WTC11 (cell line): ENCODE measurements at regions not wholly inside any gene's neighbourhood (a gene's known extent, or its start where the extent isn't known, plus 50 kb on each side); places are given as distances from the start of the nearest gene placed in this dataset.

Experiments used
- ATAC-seq: fragments of 200-7000 bp; cut with Tn5 transposase; 2 replicates; pipeline ENCODE4 v1.10.0; 2021; ENCODE audit warnings: mild to moderate bottlenecking, moderate library complexity
- CTCF ChIA-PET: fragments of 300-600 bp; sonication (Branson Sonifier 250); formaldehyde crosslinking; loops from one replicate; lab custom pipeline; 2021; ENCODE audit warnings: antibody characterized with exemption; lab: Charles Lee
- POLR2A ChIA-PET: fragments of 350-600 bp; sonication (Branson Sonifier 250); formaldehyde crosslinking; loops from one replicate; lab custom pipeline; 2021; ENCODE audit warnings: antibody characterized with exemption; lab: Charles Lee
- DNase-seq: peaks from one replicate; pipeline ENCODE4 v3.0.0; 2021; ENCODE audit warnings: low spot score
- H3K27ac Mint-ChIP-seq: 2 replicates; pipeline ENCODE4 v1.8.0; 2021; ENCODE audit warnings: mixed read lengths
- H3K27me3 Mint-ChIP-seq: 2 replicates; pipeline ENCODE4 v1.8.0; 2021; ENCODE audit warnings: low read depth, mild to moderate bottlenecking, moderate library complexity, mixed read lengths
- H3K36me3 Mint-ChIP-seq: 2 replicates; pipeline ENCODE4 v1.8.0; 2021; ENCODE audit warnings: mixed read lengths
- H3K4me1 Mint-ChIP-seq: 2 replicates; pipeline ENCODE4 v1.8.0; 2022; ENCODE audit warnings: mixed read lengths
- H3K4me3 Mint-ChIP-seq: 2 replicates; pipeline ENCODE4 v1.8.0; 2021; ENCODE audit warnings: mild to moderate bottlenecking, moderate library complexity, mixed read lengths
- H3K9me3 Mint-ChIP-seq: 2 replicates; pipeline ENCODE4 v1.8.0; 2021; ENCODE audit warnings: mixed read lengths
- ATF6 ChIP-seq: sonication (generic); formaldehyde crosslinking; IDR thresholded peaks from 2 replicates; pipeline ENCODE4 v1.8.1; 2023; ENCODE audit warnings: mild to moderate bottlenecking, missing genetic modification reagents
- CTCF ChIP-seq: fragments of 200-600 bp; IDR thresholded peaks from 2 replicates; pipeline ENCODE4 v1.8.0; 2022; ENCODE audit warnings: antibody characterized with exemption
- ERG ChIP-seq: fragments of 250-450 bp; sonication (Bioruptor Pico); IDR thresholded peaks from 2 replicates; pipeline ENCODE4 v1.8.0; 2021; ENCODE audit warnings: mild to moderate bottlenecking
- FOXK1 ChIP-seq: sonication (generic); formaldehyde crosslinking; IDR thresholded peaks from 2 replicates; pipeline ENCODE4 v1.8.0; 2022; ENCODE audit warnings: mild to moderate bottlenecking, moderate library complexity, missing genetic modification reagents
- GRHL2 ChIP-seq: fragments of 250-450 bp; sonication (Bioruptor Pico); IDR thresholded peaks from 2 replicates; pipeline ENCODE4 v1.8.0; 2022; ENCODE audit warnings: mild to moderate bottlenecking, moderate library complexity; ENCODE audit not compliant: insufficient replicate concordance, severe bottlenecking
- HMGA2 ChIP-seq: fragments of 250-450 bp; sonication (Bioruptor Pico); IDR thresholded peaks from 2 replicates; pipeline ENCODE4 v1.4.0; 2021; ENCODE audit warnings: mild to moderate bottlenecking, moderate library complexity
- IRF1 ChIP-seq: sonication (generic); formaldehyde crosslinking; IDR thresholded peaks from 2 replicates; pipeline ENCODE4 v1.8.0; 2023; ENCODE audit warnings: missing genetic modification reagents
- JAZF1 ChIP-seq: fragments of 250-450 bp; sonication (Bioruptor Pico); IDR thresholded peaks from 2 replicates; pipeline ENCODE4 v1.9.0; 2021; ENCODE audit warnings: moderate library complexity, mild to moderate bottlenecking, inconsistent platforms
- NFE2L1 ChIP-seq: sonication (generic); formaldehyde crosslinking; IDR thresholded peaks from 2 replicates; pipeline ENCODE4 v1.8.1; 2023; ENCODE audit warnings: missing genetic modification reagents
- NFYB ChIP-seq: sonication (generic); formaldehyde crosslinking; conservative IDR thresholded peaks from 2 replicates; pipeline ENCODE4 v1.8.0; 2022; ENCODE audit warnings: low read depth, missing genetic modification reagents
- OVOL2 ChIP-seq: fragments of 250-450 bp; sonication (Bioruptor Pico); IDR thresholded peaks from 2 replicates; pipeline ENCODE4 v1.9.0; 2021; ENCODE audit warnings: mild to moderate bottlenecking, borderline replicate concordance
- SOX15 ChIP-seq: fragments of 250-450 bp; sonication (Bioruptor Pico); IDR thresholded peaks from 2 replicates; pipeline ENCODE4 v1.9.0; 2021; ENCODE audit warnings: mild to moderate bottlenecking
- TEAD1 ChIP-seq: sonication (generic); formaldehyde crosslinking; IDR thresholded peaks from 2 replicates; pipeline ENCODE4 v1.8.0; 2022; ENCODE audit warnings: mild to moderate bottlenecking, missing genetic modification reagents
- TP53 ChIP-seq: sonication (generic); formaldehyde crosslinking; IDR thresholded peaks from 2 replicates; pipeline ENCODE4 v1.8.1; 2023; ENCODE audit warnings: mild to moderate bottlenecking, missing genetic modification reagents
- ZNF121 ChIP-seq: sonication (generic); formaldehyde crosslinking; IDR thresholded peaks from 2 replicates; pipeline ENCODE4 v1.8.0; 2023; ENCODE audit warnings: missing genetic modification reagents
- ZNF219 ChIP-seq: sonication (generic); formaldehyde crosslinking; IDR thresholded peaks from 2 replicates; pipeline ENCODE4 v1.8.0; 2023; ENCODE audit warnings: missing genetic modification reagents, mild to moderate bottlenecking, borderline replicate concordance
- ZNF232 ChIP-seq: sonication (generic); formaldehyde crosslinking; IDR thresholded peaks from 2 replicates; pipeline ENCODE4 v1.8.0; 2022; ENCODE audit warnings: mild to moderate bottlenecking, missing genetic modification reagents
- ZNF317 ChIP-seq: sonication (generic); formaldehyde crosslinking; IDR thresholded peaks from 2 replicates; pipeline ENCODE4 v1.8.1; 2023; ENCODE audit warnings: low read depth, mild to moderate bottlenecking, moderate library complexity, missing genetic modification reagents, borderline replicate concordance
- ZNF396 ChIP-seq: fragments of 250-450 bp; sonication (Bioruptor Pico); IDR thresholded peaks from 2 replicates; pipeline ENCODE4 v1.8.0; 2021; ENCODE audit warnings: mild to moderate bottlenecking, moderate library complexity, borderline replicate concordance
- ZNF671 ChIP-seq: fragments of 250-450 bp; sonication (Bioruptor Pico); IDR thresholded peaks from 2 replicates; pipeline ENCODE4 v1.8.0; 2021; ENCODE audit warnings: mild to moderate bottlenecking
- TF ChIP-seq, protein P1 (sequence below): sonication (generic); formaldehyde crosslinking; IDR thresholded peaks from 2 replicates; pipeline ENCODE4 v1.8.1; 2023; ENCODE audit warnings: mild to moderate bottlenecking, missing genetic modification reagents

GRCh38 chr18:28313602-28314001 lies 136.7 kb upstream of the CDH2 start (continued):
- TF ChIP-seq IRF1 (CRISPR knock-in tag) (no peak), ZNF232 (CRISPR knock-in tag) (no peak), ZNF396 (no peak), CTCF (no peak), ERG (CRISPR knock-in tag) (no peak), JAZF1 (no peak), NFYB (CRISPR knock-in tag) (no peak), ZNF121 (CRISPR knock-in tag) (no peak), NFE2L1 (CRISPR knock-in tag) (no peak), OVOL2 (CRISPR knock-in tag) (no peak), TEAD1 (CRISPR knock-in tag) (no peak), ZNF671 (CRISPR knock-in tag) (no peak)
- TF ChIP-seq, protein P1, sequence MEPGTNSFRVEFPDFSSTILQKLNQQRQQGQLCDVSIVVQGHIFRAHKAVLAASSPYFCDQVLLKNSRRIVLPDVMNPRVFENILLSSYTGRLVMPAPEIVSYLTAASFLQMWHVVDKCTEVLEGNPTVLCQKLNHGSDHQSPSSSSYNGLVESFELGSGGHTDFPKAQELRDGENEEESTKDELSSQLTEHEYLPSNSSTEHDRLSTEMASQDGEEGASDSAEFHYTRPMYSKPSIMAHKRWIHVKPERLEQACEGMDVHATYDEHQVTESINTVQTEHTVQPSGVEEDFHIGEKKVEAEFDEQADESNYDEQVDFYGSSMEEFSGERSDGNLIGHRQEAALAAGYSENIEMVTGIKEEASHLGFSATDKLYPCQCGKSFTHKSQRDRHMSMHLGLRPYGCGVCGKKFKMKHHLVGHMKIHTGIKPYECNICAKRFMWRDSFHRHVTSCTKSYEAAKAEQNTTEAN (CRISPR knock-in tag) = no peak

DNA sequence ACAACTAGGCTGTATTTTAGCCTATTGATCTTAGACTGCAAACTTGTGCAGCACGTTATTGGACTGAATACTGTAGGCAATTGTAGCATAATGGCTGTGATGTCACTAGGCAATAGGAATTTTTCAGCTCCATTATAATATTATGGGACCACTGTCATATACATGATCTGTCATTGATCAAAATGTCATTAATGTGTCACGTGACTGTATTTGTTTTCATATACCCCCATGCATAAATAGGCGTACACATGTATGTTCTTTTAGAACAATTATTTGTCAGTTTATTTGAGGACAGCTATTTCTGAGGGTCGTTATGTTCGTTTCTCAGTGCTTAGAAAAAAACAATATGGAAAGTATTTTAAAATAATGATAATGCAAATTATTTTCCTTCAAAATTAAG lies 111.9 kb upstream of the CDH2 start:
- CTCF ChIA-PET = no interaction called here
- Mint-ChIP-seq H3K27ac (no peak overlapping the region), H3K9me3 (0 out of 2 replicates have a peak, but pooled peaks cover 3% of the 10 kb centered on the region), H3K4me1 (peaks cover 20% of the 10 kb centered on the region), H3K4me3 (no peak overlapping the region), H3K27me3 (peaks cover 93% of the 10 kb centered on the region), H3K36me3 (peaks cover 3% of the 10 kb centered on the region; the same call in 1 of the 2 replicates)
- DNase-seq (no peak), ATAC-seq (no peak)
- POLR2A ChIA-PET = no interaction called here
- TF ChIP-seq TP53 (CRISPR knock-in tag) = no peak
- TF ChIP-seq ATF6 (CRISPR knock-in tag) = no peak
- TF ChIP-seq GRHL2 = no peak
- TF ChIP-seq SOX15 (CRISPR knock-in tag) = no peak
- TF ChIP-seq HMGA2 = no peak
- TF ChIP-seq CTCF = no peak
- TF ChIP-seq FOXK1 (CRISPR knock-in tag) = no peak
- TF ChIP-seq ZNF219 = no peak
- no peak for TF ChIP-seq ZNF317 (CRISPR knock-in tag)
